HL-60 (cell line): ENCODE measurements at regions not wholly inside any gene's neighbourhood (a gene's known extent, or its start where the extent isn't known, plus 50 kb on each side); places are given as distances from the start of the nearest gene placed in this dataset.

Experiments used
- GABPA ChIP-seq: IDR thresholded peaks from 2 replicates; pipeline ENCODE4 v1.6.1; 2012; ENCODE audit warnings: low read depth
- POLR2AphosphoS5 ChIP-seq: IDR thresholded peaks from 2 replicates; pipeline ENCODE4 v1.6.1; 2012; ENCODE audit warnings: low read depth
- SPI1 ChIP-seq: IDR thresholded peaks from 2 replicates; pipeline ENCODE4 v1.6.1; 2012; ENCODE audit warnings: low read depth, mild to moderate bottlenecking, borderline replicate concordance
- TF ChIP-seq, protein P1 (sequence below): IDR thresholded peaks from one replicate; pipeline ENCODE4 v1.5.1; 2011; ENCODE audit warnings: low read length, control low read depth, inconsistent platforms; ENCODE audit not compliant: insufficient read depth
- TF ChIP-seq, protein P2 (sequence below): IDR thresholded peaks from 2 replicates; pipeline ENCODE4 v1.6.1; 2012; ENCODE audit warnings: low read depth; ENCODE audit not compliant: insufficient replicate concordance

DNA sequence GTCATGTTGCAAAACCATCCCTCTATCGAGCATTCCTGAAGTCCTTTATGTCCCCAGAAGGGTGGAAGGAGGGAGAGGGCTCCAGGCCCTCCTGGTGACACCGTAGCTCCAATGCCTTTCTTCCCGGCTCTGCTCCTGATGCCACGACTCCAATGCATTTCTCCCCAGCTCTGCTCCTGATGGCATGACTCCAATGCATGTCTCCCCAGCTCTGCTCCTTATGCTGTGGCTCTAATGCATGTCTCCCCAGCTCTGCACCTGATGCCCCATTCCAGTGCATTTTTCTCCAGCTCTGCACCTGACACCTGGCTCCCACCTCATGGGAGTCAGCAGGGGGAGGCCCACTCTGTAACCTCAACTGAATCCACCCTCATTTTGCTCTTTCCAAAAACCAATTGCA is 153.0 kb upstream of the SALL3 start:
- TF ChIP-seq, protein P1, sequence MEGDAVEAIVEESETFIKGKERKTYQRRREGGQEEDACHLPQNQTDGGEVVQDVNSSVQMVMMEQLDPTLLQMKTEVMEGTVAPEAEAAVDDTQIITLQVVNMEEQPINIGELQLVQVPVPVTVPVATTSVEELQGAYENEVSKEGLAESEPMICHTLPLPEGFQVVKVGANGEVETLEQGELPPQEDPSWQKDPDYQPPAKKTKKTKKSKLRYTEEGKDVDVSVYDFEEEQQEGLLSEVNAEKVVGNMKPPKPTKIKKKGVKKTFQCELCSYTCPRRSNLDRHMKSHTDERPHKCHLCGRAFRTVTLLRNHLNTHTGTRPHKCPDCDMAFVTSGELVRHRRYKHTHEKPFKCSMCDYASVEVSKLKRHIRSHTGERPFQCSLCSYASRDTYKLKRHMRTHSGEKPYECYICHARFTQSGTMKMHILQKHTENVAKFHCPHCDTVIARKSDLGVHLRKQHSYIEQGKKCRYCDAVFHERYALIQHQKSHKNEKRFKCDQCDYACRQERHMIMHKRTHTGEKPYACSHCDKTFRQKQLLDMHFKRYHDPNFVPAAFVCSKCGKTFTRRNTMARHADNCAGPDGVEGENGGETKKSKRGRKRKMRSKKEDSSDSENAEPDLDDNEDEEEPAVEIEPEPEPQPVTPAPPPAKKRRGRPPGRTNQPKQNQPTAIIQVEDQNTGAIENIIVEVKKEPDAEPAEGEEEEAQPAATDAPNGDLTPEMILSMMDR: no peak
- TF ChIP-seq SPI1 (no peak), POLR2AphosphoS5 (no peak), GABPA (no peak)
- TF ChIP-seq, protein P2, sequence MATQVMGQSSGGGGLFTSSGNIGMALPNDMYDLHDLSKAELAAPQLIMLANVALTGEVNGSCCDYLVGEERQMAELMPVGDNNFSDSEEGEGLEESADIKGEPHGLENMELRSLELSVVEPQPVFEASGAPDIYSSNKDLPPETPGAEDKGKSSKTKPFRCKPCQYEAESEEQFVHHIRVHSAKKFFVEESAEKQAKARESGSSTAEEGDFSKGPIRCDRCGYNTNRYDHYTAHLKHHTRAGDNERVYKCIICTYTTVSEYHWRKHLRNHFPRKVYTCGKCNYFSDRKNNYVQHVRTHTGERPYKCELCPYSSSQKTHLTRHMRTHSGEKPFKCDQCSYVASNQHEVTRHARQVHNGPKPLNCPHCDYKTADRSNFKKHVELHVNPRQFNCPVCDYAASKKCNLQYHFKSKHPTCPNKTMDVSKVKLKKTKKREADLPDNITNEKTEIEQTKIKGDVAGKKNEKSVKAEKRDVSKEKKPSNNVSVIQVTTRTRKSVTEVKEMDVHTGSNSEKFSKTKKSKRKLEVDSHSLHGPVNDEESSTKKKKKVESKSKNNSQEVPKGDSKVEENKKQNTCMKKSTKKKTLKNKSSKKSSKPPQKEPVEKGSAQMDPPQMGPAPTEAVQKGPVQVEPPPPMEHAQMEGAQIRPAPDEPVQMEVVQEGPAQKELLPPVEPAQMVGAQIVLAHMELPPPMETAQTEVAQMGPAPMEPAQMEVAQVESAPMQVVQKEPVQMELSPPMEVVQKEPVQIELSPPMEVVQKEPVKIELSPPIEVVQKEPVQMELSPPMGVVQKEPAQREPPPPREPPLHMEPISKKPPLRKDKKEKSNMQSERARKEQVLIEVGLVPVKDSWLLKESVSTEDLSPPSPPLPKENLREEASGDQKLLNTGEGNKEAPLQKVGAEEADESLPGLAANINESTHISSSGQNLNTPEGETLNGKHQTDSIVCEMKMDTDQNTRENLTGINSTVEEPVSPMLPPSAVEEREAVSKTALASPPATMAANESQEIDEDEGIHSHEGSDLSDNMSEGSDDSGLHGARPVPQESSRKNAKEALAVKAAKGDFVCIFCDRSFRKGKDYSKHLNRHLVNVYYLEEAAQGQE: no peak
